Keratinocyte (primary cell): ENCODE measurements at regions not wholly inside any gene's neighbourhood (a gene's known extent, or its start where the extent isn't known, plus 50 kb on each side); places are given as distances from the start of the nearest gene placed in this dataset.
"Not testable (repeated sequence)": the region's sequence is repeated elsewhere in the genome, so short reads cannot be mapped to it uniquely, and the experiment has no call there.

Source experiments
- EZH2 ChIP-seq: IDR thresholded peaks from one replicate; pipeline ENCODE4 v1.6.1; 2012; ENCODE audit warnings: inconsistent platforms, mild to moderate bottlenecking, low read length, moderate library complexity
- TF ChIP-seq, protein P1 (sequence below), 3 experiments: IDR thresholded peaks in 1 of 3; conservative IDR thresholded peaks in 1 of 3; optimal IDR thresholded peaks in 1 of 3; 2 replicates in 2 of 3; 3 replicates in 1 of 3; pipeline versions ENCODE3 to v1.5.1; 2011; ENCODE audit warnings: low read length in 3 of 3, mild to moderate bottlenecking in 3 of 3, moderate library complexity in 2 of 3, control low read depth in 1 of 3, inconsistent platforms in 1 of 3; ENCODE audit not compliant: insufficient read depth in 2 of 3; ENCODE audit errors: extremely low read depth in 1 of 3

DNA sequence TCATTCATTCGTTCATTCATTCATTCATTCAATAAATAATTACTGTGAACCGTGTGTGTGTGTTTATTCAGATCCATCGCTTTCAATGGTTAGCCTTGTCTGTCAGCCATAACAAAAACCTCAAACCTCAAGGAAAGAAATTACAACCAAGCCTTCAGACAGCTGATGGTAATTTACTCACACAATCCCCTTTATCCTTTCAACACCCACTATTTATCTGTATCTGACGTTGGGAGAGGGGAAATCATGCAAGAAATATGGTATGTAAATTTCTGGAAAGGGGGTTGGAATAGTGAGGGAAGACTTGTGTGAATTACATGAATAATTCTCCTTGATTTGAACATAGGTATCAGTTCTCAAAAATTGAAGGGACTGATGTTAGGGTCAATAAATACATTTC, 173.6 kb upstream of the NBPF19 start:
- TF ChIP-seq, protein P1, sequence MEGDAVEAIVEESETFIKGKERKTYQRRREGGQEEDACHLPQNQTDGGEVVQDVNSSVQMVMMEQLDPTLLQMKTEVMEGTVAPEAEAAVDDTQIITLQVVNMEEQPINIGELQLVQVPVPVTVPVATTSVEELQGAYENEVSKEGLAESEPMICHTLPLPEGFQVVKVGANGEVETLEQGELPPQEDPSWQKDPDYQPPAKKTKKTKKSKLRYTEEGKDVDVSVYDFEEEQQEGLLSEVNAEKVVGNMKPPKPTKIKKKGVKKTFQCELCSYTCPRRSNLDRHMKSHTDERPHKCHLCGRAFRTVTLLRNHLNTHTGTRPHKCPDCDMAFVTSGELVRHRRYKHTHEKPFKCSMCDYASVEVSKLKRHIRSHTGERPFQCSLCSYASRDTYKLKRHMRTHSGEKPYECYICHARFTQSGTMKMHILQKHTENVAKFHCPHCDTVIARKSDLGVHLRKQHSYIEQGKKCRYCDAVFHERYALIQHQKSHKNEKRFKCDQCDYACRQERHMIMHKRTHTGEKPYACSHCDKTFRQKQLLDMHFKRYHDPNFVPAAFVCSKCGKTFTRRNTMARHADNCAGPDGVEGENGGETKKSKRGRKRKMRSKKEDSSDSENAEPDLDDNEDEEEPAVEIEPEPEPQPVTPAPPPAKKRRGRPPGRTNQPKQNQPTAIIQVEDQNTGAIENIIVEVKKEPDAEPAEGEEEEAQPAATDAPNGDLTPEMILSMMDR (optimal IDR thresholded peaks at IDR 0.05 in 1 of 3, IDR thresholded peaks at IDR 0.05 in 1 of 3, conservative IDR thresholded peaks at IDR 0.05 in 1 of 3; ENCODE audit: extremely low read depth in 1 of 3, insufficient read depth in 2 of 3, low read length in 3 of 3): not testable (repeated sequence)
- not testable (repeated sequence) for TF ChIP-seq EZH2
